CD4-positive, alpha-beta T cell treated with Interleukin-15 for 4 hours (primary cell): ENCODE measurements at regions not wholly inside any gene's neighbourhood (a gene's known extent, or its start where the extent isn't known, plus 50 kb on each side); places are given as distances from the start of the nearest gene placed in this dataset.
"Not testable (repeated sequence)": the region's sequence is repeated elsewhere in the genome, so short reads cannot be mapped to it uniquely, and the experiment has no call there.

ENCODE experiments used
- DNase-seq: peaks from one replicate; pipeline ENCODE4 v3.0.0-alpha.2; 2020; ENCODE audit warnings: low spot score

DNA sequence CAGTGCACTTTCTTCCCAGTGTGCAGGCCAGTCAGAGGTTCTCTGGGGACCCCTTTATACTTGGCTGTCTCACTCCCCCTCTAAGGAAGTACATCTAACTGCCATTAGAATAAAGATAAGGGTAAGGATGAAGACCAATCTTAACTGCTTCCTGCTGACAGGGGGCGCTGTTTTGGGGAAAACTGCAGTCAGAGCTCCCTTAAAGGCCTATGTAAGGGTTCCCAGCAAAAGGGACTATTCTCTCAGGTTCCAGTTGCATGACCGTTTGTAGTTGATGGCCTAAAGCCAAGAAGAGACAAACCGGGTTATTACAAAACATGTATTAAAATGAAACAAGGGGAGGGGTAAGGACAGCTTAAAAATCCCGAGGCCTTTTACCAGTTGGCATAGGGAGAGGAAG, 115.6 kb upstream of the SPIN4 start:
- DNase-seq, result no peak

DNA sequence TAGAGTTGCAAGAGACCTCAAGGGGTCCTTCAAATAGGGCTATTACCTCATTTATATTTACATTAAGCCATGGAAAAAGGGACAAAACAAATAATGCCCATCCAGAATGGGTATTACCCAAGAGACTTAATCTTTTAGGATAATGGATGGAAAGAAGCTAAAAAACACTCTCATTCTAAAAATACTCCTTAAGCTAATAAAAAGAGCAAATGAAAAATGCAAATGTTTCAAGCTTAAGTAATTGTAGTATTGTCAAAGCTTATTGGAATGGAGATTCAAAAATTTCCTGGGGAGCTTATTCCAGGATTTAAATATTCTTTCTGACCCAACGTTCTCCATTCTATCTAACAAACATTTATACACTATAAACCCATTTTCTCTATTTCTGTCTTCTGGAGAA, 107.8 kb upstream of the SPIN4 start:
- no peak for DNase-seq

DNA sequence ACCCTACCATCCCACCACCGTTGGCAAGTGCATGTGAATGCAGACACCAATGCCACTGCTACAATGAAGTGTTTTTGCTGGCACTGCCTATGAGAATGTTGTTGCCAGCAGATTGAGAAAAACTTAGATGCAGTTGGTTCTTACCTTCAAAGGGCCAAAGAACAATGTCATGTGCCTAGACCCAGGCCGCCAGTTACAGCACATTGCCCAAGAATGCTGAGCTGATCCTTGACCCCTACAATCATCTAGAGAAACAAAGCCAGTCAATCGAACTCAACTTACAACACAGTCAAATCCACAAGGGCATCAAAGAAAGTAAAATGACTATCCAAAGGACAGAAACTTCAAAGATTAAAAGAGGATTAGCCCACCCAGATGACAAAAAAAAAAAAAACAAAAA, 102.4 kb upstream of the SPIN4 start:
- no peak for DNase-seq

DNA sequence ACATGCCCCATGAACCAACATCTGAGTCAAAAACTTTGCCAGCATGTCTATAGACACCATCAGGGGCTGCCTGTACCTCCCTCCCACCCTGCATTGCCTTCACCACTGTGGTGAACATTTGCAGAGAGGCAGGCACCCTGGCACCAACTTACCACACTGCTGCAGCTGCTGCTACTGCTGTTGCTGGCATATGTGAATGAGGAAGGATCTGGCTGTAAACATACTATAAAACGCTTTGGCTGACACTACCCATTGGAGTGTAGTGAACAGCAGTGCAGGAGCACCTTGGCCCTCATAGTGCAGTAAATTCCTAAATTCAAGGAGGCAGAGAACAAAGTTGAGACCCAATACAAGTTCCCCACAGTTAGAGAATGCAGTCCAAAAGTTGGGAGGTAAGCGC, 90.6 kb upstream of the SPIN4 start:
- DNase-seq, result no peak

DNA sequence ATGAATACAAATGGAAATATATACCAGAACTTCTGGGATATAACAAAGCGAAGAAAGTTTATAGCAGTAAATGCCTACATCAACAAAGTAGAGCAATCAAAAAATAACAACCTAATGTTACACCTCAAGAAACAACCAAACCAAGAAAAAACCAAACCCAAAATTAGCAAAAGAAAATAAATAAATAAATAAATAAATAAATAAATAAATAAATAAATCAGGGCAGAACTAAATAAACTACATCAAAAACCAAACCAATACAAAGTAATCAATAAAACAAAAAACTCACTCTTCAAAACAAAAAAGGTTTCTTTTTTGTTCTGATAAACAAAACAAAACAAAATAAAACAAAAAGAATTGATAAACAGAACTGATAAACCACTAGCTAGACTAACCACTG, 88.4 kb upstream of the SPIN4 start:
- no peak for DNase-seq

DNA sequence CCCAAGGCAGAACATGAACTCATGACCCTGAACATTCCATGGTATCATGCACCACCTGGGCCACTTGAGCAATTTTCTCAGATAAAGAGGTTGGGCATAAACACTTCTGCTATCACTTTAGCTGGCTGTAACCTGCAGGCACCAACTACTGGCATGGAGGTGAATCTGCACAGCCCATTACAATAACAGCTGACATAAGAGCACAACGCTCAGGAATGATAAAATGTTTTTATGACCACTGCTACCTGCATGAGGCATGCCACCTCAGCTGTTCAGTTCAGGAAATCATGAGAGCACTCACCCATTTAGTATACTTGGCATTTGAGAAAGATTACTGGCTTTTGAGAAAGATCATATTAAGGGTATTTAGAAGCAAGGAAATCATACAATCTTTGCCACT, 85.7 kb upstream of the SPIN4 start:
- no peak for DNase-seq

DNA sequence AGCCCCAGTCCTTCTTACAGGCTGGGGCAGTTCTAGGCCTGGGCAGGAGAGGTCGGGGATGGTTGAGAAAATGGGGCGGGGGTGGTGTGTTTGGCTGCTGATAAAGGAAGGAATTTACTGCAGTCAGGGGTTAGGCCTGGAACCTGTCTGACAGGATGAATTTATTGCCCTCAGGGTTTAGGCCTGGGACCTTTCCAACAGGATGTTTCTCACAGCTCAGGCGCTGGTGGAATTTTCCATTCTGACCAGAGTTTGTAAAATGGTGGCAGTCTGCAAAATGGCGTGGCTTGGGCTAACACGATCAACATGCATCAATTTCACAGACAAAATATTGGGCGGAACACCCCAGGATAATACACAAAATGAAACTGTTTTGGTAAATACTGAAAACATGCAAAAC, 83.5 kb upstream of the SPIN4 start:
- no peak for DNase-seq

DNA sequence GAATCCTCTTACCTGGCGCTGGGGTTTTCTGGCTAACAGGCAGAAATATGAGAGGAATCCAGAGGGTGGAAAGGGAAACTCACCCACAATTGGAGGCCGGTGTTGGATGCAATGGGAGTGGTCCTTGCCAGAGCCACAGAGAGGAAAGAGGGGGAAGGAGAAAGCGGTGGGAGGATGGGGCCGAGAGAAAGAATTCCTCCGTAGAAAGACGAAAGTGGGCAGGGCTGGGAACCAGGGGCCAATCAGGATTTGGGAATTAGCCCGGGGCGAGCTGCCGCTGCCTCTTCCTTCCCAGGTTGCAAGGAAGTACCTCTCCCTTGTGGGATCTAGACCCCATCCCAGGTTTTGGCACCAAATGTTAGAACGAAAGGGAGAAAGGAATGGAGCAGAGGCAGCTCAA, 83.1 kb upstream of the SPIN4 start:
- DNase-seq, result no peak

DNA sequence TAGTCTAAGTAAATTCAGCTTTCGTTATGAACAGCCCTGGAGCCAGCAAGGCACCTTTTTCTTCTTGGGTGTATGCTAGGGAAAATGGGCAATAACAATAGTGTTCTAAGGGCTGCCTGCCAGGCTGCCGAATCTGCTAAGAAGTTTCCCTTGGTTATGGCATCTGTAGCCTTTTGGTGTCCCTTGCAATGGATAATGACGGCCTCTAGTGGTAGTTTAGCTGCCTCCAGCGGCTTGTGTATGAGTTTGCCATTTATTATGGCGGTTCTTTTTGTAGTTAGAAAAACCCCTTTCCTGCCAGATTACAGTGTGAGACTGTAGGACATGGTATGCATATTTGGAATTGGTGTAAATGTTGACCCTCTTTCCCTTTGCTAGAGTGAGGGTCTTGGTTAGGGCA, 78.9 kb upstream of the SPIN4 start:
- DNase-seq, result no peak

DNA sequence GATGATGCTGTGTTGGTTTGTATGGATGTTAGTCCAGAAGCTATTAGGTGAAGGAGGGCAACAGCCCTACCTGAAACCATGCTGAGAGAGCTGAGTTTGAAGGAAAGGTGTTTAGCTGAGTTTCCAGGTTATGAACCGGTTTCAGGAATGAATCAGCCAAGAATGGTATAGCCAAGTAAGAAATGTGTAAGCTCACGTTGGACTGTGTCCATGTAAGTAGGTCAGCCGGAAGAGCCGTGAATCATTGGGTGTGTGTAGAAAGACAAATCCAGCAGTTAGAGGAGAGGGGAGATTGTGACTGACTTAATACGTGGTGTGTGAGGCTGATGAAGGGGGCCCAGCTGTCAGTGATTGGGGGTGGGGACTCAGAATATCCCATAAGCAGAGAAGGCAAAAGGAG, 77.2 kb upstream of the SPIN4 start:
- no peak for DNase-seq

DNA sequence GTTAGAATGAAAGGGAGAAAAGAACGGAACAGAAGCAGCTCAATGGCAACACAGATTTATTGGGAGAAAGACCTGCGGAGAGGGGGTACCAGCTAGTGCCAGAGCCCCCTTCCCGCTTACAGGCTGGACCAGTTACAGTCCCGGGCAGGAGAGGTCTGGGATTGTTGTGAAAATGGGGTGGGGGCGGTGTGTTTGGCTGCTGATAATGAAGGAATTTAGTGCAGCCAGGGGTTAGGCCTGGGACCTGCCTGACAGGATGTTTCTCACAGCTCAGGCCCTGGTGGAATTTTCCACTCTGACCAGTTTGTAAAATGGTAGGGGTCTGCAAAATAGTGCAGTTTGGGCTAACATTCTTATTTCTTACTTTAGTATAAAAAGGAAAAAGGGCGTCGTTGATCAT, 75.4 kb upstream of the SPIN4 start:
- DNase-seq, result no peak

DNA sequence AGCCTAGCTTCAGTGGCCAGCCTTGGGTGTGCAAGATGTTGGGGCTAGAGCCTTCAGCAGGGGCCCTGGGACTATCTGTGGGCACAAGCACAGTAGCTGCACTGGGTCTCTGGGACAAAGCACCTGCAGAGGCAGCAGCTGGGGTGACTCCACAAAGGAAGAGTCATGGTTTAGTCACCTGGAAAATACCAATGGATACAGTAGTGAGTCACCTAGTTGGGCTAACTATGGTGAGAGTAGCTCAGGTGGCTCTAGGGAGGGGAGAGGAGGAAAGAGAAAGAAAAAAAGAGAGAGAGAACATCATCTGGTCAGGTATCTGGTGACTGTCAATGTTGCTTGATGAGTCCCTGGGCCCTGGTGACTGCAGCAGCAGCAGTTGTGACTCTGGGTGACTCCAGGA, 72.9 kb upstream of the SPIN4 start:
- no peak for DNase-seq

DNA sequence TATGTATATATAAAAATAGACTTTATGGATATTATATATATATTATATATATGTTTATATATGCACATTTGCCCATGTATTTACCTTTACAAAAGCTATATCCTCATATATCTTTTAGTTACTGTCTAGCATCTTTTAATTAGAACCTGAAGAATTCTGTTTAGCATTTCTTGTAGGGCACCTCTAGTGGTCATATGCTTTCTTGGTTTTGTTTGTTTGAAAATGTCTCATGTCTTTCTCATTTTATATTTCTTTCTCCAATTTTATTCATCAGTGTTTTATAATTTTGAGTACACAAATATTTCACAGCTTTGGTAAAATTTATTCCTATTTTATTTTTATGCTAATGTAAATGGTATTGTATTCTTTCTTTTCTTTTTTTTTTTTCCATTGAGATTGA, 70.3 kb upstream of the SPIN4 start:
- no peak for DNase-seq

DNA sequence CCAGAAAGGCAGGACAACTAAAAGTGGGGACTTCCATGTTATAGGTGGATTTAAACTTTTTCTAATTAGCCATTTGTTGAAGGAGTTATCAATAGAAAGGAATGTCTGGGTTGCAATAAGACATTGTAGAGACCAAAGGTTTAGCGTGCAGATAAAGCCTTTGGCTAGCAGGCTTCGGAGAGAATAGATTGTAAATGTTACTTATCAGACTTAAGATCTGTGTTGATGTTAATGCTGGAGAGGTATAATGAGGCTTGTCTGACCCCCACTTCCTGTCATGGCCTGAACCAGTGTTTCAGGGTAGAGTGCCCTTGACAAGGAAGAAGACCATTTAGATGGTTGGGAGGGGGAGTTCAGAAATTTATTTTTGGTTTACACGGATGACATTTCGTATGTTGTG, 67.1 kb upstream of the SPIN4 start:
- DNase-seq, result no peak

DNA sequence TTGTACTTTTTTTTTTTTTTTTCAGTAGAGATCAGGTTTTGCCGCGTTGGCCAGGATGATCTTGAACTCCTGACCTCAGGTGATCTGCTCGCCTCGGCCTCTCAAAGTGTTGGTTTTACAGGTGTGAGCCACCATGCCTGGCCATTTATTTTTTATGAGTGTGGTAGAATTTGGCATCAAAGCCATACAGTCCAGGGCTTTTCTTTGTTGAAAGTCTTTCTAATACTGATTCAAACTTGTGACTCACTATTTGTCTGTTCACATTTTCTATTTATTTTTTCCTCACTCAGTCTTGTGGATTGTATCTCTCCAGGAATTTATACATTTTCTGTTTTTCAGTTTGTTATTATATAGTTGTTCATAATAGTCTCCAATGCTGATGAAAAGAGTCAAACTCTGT, 66.5 kb upstream of the SPIN4 start:
- DNase-seq, result no peak

DNA sequence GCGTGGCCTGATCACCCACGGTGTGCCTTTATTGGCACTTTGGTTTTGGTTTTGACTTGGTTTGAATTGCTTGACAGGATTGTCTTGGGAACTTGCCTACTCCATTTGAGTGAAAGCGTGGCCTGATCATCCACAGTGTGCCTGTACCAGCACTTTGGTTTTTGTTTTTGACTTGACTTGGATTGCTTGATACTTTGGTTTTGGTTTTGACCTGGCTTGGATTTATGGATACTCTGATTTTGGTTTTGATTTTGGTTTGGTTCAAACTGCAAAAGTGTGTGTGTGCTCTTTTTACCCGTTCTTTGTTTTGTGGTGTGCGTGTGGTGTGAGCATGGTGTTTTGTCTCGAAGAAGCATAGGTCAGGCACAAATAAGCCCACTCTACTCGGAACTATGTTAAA, 58.8 kb upstream of the SPIN4 start:
- DNase-seq, result not testable (repeated sequence)

DNA sequence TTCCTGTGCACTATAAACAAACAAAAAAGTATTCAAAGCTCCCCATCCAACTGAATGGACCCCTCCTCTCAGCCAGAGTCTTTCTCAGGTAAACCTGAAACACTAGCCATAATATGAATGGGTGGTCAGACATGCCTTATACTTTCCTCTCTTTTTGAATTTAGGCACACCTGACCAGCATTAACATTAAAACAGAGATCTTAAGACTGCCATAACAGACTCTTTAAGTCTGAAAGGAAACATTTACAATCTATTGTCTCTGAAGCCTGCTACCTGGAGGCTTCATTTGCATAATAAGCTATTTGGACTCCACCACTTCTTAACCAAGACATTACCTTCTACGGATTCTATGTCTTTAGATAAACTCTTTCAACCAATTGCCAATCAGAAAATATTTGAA, 56.9 kb upstream of the SPIN4 start:
- no peak for DNase-seq

DNA sequence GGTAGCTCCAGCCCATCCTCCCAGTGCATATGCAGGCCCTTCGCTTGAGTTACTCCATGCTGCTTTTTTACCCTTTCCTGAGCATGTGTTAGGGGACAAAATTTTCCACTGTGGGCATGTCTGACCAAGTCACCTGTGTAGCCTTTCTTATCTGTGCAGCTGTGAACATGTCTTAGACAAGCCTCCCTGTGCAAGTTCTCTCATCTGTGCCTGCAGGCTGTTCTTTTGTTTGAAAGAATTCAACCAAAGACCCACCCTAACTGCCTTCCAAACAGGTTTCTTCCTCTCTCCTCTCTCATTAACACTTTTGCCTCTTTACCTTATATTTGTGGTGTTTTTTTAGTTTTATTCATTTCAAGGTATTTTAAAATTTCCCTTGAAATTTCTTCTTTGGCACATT, 53.2 kb upstream of the SPIN4 start:
- DNase-seq, result no peak

DNA sequence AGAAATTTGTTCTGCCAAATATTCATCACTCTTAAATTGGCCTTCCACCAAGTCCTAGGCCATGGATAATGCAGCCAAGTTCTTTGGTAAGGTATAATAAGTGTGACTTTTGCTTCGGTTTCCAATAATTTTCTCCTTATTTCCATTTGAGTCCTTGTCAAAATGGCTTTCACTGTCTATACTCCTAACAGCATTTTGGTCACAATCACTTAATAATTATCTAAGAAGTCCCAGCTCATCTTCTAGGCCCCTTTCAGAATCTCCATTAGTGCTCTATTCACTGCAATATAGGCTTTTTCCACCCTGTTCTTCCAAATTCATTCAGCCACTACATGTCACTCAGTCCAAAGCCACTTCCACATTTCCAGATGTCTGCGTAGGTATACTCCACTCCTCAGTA, 51.0 kb upstream of the SPIN4 start:
- DNase-seq, result no peak
